ENCODE measurements at regions not wholly inside any gene's neighbourhood (a gene's known extent, or its start where the extent isn't known, plus 50 kb on each side); places are given as distances from the start of the nearest gene placed in this dataset.
"Not testable (repeated sequence)": the region's sequence is repeated elsewhere in the genome, so short reads cannot be mapped to it uniquely, and the experiment has no call there.

DNA sequence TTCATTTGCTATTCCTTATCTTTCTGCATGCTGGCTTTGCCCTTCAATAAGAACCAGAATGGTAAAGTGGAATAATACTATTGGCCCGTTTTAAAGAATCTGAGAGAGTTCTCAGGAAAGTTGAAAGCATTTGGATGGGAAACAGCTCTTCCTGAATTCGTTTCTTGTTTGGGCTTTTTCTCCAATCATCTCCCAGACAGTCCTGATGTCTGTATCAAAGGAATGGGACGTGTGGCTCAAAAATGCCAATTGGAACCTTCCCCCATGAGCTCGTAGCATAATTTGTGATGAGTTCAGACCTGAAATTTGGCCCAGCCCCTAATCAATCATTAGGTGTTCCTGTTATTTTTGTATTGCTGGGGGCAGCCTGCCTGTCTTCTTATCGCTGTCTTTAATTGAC lies 75.8 kb upstream of the BACH2 start:
- no peak for DNase-seq (ENCODE audit: low spot score)

DNA sequence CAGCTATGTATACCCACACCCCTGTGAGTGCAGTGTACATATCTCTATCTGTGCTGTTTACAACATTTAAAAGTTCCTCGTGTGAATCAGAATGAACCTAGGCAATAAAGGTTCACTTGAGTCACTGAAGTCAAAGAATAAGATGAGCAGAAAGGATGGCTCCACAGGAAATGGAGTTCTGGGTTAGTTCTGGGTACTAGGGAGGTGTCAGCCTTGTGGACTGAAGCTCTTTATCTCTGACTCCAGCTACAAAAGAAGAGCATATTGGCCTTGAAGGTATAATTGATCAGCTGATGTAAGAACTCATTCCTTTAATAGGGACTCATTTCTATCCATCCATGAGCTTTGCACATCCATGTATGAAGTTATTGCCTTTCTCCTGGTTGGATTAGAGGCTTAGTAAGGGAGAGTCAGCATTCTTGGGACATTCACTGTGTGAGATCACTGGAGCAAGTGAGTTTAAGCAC lies 73.9 kb upstream of the BACH2 start:
- DNase-seq (ENCODE audit: low spot score), result no peak

DNA sequence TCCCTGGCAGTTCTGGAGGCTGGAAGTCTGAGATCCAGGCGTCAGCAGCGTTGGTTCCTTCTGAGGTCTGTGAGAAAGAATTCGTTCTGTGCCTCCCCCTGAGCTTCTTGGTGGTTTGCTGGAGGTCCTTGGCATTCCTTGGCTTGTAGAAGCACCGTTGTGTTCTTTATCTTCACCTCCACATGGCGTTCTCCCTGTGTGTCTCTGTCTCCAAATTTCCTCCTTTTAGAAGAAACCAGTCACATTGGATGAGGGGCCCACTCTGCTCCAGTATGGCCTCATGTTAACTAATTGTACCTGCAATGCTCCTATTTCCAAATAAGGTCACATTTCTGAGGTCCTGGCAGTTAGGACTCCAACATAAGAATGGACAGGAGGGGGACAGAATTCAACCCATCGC lies 73.0 kb upstream of the BACH2 start:
- no peak for DNase-seq (ENCODE audit: low spot score)

DNA sequence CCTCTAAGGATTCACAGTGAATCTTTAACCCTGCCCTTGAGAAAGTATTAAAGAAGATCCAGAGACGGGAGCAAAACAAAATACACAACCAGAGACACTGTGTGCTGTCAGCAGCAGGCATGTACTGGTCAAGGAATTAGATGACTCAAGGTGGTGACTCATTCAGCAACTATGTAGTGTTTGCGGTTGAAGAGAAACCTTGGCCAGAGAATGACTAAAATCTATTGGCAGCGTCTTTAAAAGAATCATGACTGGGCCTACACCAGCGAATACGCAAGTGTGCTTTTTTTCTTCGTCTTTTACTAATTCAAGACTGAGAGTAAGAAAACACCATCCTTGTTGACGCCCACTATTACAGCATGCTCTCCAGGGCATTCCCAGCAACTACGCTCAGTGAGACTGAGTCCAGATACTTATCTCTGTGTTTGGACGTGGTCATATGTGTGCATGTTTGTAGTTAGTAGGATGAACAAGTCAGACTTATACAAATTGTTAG lies 72.4 kb upstream of the BACH2 start:
- peak; percentile 89 for DNase-seq (ENCODE audit: low spot score)

DNA sequence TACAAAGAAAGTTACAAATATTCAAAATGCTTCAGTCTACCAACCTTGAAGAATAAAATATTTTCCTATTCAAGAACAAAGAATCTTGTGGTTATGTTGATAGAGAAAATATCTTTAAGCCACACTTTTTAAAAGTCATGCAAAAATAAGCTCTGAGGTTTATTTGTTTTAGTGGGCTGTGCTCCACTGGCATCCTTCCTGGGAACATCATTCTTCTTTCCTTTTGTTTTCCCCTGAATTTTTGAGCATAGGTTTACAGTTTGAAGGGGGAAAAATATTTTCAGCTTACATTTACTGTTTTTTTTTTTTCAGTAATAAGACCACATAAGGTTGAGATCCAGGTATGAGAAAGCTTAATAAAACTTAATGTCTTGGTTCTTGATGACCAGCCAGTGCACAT lies 72.0 kb upstream of the BACH2 start:
- DNase-seq (ENCODE audit: low spot score), result peak; percentile 10

DNA sequence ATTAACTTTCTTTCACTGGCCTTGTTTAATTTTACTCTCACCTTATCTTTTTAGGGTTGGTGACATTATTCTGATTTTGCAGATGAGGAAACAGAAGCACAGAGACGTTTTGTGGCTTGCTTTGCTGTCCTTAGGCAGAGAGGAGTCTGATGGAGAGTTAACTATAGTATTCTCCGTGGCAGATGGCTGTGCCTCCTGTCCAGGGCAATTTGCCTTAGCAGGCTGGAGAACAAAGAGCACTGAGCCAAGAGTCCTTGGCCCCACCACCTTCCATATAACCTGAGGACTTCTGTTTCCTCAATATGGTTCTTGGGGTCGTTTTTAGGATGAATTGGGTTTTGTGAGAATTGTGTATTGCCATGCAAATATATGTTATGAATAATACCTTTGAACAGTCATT lies 71.4 kb upstream of the BACH2 start:
- no peak for DNase-seq (ENCODE audit: low spot score)

DNA sequence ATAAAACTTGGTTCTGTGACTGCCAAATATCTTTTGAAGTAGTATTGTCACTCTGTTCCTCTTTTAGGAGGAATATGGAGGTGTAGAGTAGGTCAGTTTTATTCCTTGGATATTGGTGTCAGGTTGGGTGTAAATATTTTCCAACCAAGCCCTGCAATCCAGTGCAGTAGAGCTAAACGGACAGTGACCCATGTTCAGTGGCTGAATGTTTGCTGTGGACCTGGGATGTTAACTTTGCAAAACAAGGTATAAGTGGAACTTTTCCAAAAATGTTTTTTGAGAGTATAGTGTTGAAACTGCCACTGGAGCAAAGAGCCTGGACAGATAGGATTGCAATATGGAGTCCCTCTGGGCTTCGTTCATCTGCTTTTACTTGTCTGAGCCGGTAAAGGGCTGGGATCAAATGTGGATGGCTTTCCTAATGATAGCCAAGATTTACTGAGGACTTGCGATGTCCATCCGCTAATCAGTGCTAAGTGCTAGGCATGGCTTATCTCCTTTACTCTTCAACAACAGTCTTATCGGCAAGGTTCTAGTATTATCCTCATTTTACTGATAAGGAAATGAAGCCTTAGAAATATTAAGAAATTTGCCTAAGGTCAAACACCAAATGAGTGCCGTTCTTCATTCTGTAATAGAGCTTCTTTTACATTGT lies 69.0 kb upstream of the BACH2 start:
- DNase-seq (ENCODE audit: low spot score), result no peak

DNA sequence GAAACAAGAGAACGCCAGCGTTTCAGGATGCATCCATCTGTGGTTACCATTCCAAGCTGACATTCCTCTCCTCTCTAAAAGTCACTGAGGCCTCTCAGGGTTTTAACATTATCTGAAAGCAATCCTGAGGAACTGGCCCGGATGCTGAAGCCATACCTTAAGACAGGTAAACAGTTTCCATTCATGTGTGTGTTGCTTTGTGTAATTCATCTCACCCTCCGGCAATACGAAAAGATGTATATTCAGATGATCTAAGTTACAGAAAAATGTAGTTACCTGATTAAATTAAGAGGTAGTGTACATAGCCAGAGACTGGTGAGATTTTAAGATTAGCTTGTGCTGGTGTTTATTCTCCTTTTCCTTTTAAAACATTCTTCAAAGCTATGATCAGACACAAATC lies 68.4 kb upstream of the BACH2 start:
- DNase-seq (ENCODE audit: low spot score), result no peak

DNA sequence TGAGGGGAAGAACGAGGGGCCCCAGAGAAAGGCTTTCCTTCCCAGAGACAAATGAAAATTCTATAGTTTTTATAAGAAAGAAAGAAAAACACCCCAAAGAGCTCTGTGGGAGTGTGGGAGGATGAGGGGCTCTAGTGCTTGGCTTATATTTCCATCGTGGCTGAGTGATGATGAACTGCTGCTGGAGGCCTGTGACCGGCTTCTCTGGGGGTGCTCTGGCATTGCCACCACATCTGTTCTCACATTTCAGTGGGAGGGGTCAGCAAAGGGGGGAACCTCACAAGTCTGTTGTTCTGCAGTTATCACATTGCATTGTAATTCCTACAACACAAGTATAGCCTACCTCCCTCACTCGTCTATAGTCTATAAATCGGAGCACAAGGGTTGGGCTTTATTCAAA lies 67.6 kb upstream of the BACH2 start:
- no peak for DNase-seq (ENCODE audit: low spot score)

DNA sequence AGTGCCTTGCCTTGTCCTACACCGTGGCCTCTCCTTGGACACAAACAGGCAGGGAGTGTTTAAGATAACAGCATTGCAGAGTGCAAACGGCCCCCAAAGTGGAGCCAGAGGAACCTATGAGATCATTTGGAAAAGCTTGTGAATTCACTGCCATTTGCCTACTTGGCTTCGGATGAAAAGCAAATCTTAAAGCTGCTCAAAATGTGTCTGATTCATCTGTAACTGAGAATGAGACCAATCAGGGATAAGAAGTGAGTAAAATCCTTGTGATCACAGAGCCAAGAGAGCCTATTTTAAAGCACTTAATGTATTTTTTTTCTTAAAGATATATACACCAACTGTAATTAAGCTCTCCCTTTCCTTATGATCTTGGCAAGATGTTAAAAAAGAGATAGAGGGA lies 65.7 kb upstream of the BACH2 start:
- no peak for DNase-seq (ENCODE audit: low spot score)

DNA sequence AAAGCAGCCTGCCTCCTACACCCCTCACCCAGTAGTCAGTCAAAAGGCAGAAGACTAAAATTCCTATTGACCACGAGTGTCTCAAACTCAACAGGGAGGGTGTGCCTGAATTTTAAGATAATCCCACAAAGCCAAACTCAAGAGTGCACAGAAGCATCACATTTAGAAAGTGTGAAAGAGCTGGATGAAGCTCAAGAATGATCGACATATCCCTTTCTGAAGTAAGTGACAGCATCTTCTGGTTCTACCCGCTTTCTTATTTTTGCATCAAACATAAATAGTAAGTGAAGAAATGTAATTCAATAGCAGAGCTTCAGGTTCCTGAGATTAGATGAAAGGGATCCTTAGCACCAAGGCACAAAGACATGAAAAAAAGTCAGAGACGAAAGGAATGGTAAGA lies 64.5 kb upstream of the BACH2 start:
- no peak for DNase-seq (ENCODE audit: low spot score)

DNA sequence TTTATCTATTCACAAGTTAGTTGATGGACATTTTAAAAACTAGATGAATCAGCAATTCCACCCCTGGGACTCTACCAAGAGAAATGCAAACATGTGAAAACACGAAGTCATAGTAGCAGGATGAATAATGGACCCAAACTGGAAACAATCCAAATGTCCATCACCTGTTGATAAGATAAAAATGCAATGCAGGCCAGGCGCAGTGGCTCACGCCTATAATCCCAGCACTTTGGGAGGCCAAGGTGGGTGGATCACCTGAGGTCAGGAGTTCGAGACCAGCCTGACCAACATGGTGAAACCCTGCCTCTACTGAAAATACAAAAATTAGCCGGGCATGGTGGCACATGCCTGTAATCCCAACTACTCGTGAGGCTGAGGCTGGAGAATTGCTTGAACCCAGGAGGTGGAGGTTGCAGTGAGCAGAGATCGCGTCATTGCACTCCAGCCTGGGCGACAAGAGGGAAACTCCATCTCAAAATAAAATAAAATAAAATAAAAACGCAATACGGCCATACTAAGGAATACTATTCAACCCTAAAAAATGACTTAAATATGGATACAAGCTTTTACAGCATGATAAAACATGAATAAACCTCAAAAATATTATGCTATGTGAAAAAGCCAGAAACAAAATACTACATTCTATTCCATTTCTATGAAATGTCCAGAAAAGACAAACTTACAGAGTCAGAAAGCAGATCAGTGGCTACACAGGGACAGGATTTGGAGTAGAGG lies 61.6 kb upstream of the BACH2 start:
- not testable (repeated sequence) for DNase-seq (ENCODE audit: low spot score)

DNA sequence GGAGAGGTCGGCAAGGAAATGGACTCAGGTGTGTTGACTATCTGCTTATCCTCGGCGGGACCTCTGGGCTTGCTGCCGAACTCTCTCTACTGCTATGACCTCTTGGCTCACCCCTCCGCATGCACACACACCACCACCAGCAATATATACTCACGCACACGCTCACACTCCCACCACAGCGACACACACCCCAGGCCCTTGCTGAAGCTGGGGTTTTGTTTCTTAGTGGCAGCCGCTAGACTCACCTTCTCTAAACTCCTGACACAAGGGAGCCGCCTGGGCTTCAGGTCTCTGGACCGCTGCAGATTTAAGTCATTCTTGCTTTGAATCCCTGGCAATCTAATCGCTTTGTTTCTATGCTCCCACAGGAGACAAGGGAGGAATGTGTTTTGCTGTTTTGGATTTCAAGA lies 59.4 kb upstream of the BACH2 start:
- no peak for DNase-seq (ENCODE audit: low spot score)

DNA sequence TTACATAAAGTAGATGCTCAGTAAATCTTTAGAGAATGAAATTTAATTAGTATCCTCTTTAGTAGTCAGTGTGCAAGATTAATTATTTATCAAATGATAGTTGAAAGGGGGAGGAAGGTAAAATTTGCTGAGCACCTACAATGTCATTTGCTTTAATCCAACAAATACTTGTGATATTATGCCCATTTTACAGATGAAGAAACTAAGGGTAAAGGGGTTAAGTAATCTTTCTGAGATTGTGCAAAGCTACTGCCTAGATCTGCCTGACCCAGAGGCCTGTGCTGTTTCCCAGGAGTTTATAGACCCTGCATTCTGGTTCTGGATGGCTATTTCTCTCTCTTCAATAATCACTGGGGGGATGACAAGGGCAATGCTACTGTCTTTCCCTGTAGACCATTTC lies 58.3 kb upstream of the BACH2 start:
- no peak for DNase-seq (ENCODE audit: low spot score)

DNA sequence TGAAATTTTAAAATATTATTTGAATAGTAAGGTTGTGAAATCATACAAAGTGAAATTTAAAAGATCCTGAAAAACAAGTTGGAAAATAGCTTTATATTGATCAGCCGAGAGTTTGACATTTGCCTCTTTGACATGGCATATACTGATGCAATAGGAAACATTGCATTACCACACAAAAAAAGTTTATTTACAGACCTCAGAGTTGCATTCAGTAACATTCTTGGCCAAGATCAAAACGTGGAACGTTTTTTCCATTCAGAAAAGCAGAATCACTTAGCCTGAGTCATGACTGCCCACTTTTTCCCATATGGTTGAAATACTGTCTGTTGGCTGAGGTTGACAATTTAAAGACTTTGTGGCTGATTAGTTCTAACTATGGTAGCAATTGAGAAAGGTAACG lies 55.1 kb upstream of the BACH2 start:
- no peak for DNase-seq (ENCODE audit: low spot score)

DNA sequence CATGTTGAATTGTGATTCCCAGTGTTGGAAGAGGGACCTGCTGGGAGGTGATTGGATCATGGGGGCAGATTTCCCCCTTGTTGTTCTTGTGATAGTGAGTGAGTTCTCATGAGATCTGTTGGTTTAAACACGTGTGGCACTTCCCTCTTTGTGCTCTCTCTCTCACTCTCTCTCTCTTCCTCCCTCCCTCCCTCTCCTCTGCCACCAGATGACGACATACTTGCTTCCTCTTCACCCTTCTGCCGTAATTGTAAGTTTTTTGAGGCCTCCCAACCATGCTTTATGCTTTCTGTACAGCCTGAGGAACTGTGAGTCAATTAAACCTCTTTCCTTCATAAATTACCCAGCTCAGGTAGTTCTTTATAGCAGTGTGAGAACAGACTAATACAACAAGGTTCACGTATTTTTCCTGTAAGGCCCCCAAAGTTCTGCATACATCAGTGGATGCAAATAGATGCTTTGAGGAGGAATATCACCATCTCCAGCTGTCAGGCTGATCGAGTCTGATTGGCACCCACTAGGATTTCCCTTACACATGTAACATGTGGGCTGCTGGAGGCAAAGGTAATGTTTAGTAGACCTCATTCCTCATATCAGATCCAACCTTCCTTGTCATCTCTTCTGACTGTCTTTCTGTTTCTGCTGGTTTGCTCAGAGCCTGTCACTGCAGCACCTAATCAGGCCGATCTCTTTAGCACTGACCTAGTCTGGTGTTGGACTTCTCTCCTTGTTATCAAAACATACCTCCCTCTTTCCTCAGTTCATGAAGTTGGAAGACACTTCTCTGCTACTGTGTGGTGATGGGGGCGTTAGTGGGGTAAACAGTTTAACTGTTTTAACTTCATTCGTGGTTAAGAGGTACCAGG lies 54.3 kb upstream of the BACH2 start:
- no peak for DNase-seq (ENCODE audit: low spot score)

DNA sequence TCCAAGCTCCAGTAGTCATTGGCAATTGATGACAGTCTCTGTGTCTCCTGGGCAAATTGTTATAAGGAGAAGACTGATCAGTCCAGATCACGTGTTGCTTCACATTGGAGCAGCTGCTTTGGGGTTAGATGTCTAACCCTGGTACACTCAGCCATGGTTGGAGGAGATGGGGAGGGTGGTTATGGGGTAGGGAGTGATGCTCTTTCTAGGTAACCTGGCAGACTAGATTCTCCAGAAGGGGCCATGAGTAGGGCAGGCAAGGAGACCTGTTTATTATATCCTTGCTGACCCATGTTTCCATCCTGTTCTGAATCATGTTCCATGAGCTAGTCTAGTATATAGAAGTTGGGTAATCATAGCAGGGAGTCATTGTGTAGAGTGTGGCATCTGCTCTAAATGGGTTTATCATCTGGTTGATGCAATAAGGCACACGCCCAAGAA lies 50.8 kb upstream of the BACH2 start:
- no peak for DNase-seq (ENCODE audit: low spot score)

DNA sequence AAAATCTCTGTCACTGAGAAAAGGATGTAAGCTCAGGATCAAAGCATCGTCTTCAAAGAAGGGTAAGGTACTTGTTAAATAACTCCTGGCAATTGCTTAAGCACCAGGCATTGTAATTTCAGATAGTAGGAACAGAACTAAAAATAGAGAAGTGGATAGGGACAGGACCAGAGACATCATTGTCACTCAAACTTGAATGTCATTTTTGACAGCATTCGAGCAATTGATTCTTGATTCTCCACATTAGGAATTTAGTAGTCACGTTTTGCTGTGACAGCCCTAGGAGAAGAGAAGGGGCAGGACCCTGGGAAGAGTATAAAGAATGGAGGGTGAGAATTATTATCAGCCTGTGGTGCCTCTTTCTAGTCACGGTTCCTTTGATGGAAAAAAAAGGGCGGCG lies 50.1 kb upstream of the BACH2 start:
- DNase-seq (ENCODE audit: low spot score), result no peak

Data from GM03348 (cell line).